Activated naive CD4-positive, alpha-beta T cell treated with Interleukin-2 at 50 U/mL for 16 hours (primary cell): ENCODE measurements at regions not wholly inside any gene's neighbourhood (a gene's known extent, or its start where the extent isn't known, plus 50 kb on each side); places are given as distances from the start of the nearest gene placed in this dataset.
"Not testable (repeated sequence)": the region's sequence is repeated elsewhere in the genome, so short reads cannot be mapped to it uniquely, and the experiment has no call there.

Source experiments
- DNase-seq: peaks from one replicate; pipeline ENCODE4 v3.0.0-alpha.2; 2020

DNA sequence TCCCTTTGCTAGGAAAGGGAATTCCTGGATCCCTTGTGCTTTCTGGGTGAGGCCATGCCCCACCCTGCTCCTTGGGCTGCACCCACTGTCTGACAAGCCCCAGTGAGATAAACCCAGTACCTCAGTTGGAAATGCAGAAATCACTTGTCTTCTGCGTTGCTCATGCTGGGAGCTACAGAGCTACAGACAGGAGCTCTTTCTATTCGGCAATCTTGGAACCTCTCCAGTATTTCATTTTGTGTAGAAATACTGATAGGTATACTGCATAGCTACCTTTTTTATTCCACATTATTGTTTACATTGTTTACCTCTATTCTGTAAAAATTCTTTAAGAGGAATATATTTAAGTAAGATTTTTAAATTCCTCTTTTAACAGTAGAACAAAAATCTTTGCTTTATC, 302.5 kb upstream of the SLITRK5 start:
- no peak for DNase-seq

DNA sequence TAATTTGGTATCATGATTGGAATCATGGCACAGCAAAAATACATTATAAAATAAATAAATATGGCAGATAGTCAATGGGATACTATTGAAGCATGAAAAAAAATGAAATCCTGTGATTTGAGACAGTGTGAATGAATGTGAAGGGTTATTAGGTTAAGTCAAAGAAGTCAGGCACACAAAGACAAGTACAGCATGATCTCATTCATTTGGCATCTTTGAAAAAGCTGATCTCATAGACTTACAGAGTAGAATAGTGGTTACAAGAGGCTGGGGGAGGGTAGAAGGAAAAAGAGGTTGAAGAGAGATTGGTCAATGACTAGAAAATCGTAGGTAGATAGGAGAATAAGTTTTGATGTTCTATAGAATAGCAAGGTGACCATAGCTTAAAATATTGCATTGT, 295.1 kb upstream of the SLITRK5 start:
- no peak for DNase-seq

DNA sequence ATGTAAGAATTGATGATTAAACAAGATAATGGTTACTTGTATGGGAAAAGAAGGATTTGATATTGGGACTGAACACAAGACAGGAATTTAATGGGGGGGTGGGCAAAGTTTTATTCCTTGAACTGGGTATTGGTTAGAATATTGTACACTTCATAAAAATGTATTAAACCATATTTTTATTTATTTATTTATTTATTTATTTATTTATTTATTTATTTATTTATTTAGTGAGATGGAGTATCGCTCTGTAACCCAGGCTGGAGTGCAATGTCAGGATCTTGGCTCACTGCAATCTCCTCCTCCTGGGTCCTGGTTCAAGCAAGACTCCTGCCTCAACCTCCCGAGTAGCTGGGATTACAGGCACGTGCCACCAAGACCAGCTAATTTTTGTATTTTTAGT, 287.1 kb upstream of the SLITRK5 start:
- no peak for DNase-seq

DNA sequence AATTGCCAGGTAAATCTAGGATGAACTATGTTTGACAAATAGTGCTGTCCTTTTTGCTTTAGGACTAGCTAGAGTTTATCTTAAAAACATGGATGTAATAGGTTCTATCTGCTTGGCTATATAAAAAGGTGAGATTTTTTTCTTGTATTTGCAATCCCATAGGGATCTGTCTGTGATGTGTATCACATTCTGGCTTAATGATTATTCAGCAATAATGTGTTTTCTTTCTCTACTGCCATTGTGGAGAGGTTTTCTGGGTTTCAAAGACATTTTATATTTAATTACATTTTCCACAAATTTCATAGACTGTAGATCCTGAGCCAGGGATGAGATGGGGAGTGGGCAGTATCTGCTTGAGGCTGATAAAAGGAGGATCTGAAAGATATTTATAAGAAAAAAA, 277.8 kb upstream of the SLITRK5 start:
- no peak for DNase-seq

DNA sequence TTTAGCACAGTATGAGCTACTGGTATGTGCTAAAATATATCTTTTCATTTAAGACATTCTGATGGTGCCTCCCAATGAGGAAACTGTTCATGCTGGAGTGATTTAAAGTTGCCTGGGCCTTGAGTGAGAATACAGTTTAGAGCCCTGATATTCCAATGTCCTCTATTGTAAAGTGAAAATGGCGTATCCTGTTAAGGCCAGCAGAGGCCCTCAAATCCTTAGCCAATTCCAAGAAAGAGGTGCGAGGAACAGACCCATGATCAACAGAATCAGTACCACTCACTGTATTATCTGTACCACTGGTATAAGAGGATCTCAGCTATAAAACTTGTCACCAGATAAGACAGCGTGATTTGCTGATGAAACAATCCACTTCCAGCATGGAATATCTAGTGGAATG, 273.1 kb upstream of the SLITRK5 start:
- DNase-seq, result no peak

DNA sequence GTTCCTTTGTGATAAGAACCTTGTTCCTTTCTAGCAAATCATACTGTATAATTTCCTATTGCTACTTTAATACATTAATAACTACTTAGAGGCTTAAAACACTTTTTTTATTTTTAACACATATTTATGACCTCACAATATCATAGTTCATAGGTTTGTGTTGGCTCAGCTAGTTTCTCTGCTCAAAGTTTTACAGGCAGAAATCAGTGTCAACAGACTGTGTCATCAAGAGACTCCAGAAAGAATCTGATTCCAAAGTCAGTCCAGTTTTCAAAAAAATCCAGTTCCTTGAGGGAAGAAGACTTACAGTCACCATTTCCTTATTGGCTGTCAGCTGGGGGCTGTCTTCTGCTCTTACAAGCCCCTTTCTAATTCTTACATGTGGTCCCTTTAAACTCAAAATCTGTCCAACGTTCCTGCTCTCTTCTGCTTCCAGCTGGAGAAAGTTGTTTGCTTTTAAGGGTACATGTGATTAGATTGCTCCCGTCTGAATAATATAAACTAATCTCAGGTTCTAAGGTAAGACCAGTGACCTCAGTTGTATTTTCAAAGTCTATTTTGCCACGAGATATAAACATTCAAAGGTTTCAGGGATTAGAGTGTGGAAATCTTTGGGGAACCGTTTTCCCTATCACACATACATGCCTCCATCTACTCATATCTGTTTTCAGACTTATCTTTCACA, 267.3 kb upstream of the SLITRK5 start:
- DNase-seq, result no peak

DNA sequence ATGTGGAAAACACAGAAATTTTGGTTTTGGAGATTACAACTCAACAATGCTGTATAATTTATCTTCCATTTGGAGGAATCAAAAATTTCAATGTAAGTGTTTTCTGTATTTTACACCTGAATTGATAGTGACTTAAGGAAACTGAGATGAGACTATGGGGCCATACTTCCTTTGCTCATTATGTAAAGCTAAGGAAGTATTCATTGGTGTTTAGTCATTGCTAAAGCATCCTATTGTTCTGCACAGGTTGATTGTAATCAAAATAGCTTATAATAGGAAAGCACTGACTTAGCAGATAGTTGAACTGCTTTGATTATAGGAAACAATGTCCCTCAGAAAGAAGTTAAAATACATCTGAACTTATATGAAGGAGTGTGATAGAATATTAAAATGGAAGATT, 244.4 kb upstream of the SLITRK5 start:
- DNase-seq, result no peak

DNA sequence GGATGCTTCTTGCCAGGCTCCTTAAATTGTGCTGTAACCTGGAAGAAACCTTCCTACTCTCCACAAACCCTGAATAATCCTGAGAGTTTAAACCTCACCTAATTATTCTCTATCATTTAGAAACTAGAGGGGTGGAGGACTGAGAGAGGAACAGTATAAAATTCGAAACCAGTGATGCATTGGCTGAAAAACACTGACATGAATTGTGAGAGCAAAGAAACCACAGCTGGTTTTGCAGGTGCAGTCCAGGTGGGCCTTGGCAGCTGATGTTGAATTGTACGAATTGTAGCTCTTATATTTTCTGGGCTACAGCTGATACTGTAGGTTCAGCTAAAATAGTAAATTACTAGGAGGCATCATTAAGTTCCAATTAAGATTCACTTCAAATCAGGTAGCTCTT, 227.0 kb upstream of the SLITRK5 start:
- no peak for DNase-seq

DNA sequence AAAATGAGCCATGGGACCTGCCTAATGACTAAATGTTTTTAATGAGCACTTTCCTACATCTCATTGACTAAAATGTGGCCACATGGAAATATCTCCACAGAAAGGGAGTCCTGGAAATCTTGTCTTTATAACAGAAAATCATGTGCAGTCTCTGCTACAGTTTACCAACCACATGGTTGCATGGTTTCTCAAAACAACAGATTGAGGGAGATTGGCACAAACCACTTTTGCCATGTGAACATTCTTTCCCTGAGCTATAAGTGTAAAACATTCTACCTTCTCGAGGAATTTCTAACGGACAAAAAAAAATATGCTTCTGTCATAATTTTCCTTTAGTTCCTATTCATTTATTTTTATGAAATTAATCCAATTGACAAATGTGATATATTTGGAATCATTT, 218.9 kb upstream of the SLITRK5 start:
- no peak for DNase-seq

DNA sequence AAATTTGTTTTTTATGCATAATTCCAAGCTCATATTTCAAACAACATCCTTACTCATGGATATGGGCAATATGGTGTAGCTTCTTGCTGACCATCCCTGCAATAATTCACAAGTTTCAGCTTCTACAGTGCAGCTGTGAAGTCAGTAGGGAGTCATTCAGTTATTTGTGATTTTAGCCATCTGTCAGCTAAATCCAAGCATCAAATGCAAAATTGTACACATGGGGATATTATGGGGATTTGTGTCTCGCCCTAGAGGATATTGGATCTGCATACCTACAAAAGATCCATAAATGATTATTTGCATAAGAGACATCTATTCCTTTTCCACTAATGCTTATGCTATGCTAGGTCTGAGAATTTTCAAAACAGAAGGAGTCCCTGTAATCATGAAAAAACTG, 217.9 kb upstream of the SLITRK5 start:
- DNase-seq, result no peak

DNA sequence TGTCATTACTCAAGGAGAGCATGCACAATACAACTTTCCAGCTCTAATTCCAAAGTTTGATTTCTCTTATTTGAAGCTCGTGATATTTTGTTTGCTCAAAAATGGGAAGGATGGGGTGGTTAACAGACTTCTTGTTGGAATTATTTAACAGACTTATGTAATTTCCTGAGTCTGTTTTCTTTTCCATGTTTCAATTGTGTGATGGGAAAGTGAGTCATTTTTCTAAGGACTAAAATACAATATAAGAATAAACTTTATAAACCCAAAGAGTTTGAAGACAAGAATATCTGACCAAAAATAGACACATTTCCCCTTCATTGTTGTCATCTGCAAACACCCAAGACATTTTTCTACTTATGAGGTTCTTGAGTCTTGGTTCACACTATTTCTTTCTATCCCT, 211.8 kb upstream of the SLITRK5 start:
- DNase-seq, result no peak

DNA sequence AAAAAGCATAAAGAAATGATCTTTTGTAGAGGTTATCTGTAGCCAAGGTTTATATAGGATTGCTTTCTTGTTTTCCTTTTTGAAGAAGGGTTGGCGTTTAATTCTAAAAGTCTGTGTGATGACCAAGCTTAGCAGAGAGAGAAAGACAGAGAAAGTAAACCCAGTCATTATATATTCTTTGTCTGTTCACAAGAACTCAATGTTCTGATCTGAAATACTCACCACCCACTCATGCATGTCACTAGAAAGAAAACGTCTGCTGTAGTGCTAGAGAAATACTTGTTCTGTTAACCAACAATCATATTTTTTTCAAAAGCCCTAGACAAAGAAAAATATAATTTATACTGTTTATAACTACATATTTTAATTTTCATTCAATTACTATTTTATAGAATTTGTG, 173.7 kb upstream of the SLITRK5 start:
- no peak for DNase-seq

DNA sequence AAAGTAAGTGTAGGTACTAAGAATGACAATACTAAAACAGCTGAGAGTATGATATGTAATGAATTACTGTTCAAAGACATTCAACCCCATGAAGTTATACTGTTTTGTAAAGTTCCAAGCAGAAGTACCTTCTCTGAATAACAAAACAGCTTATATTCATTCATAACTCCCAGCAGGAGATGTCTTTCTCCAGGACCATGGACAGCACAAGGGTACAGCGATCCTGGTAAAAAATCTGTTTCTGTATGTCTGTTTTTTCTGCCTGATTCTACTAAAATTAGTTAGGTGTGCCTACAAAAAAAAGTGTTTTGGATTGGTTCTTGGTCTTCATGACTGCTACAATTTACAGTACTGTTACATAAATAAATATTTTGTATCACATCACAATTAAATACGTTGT, 172.5 kb upstream of the SLITRK5 start:
- DNase-seq, result no peak

DNA sequence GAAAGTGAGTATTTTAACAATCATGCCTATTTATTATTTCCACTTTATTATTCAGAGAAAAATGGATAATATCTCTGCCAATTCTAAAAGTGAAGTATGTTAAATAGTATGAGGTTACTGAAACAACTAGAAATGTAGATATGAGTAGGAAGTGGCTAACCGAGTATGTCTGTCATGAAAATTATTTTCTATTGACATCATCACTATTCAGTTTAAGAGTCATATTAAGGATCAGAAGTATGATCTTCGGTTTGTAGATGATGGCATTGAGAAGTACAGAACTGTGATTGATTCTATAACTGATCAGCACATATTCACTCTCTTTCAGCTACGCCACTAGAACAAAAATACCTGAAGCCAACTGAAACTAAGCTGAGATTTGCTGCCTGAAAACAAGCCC, 146.4 kb upstream of the SLITRK5 start:
- DNase-seq, result no peak

DNA sequence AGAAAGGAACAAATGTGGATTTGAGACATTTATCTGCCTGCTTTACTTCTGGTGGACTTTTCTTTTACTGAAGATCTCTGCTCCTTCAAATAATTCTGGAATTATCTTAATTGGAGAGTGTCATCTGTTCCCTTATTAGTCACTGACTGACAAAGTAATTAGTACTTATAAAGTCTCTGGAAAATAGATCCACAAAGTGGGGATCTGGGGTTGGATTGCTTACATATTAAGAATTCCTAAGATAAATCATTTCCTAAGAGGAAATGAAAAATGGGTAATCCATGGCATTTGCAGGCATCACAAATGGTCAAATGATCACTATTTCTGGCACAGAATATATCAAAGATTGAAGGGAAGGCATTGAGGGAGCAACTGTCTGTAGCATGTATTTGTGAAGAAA, 137.4 kb upstream of the SLITRK5 start:
- DNase-seq, result no peak

DNA sequence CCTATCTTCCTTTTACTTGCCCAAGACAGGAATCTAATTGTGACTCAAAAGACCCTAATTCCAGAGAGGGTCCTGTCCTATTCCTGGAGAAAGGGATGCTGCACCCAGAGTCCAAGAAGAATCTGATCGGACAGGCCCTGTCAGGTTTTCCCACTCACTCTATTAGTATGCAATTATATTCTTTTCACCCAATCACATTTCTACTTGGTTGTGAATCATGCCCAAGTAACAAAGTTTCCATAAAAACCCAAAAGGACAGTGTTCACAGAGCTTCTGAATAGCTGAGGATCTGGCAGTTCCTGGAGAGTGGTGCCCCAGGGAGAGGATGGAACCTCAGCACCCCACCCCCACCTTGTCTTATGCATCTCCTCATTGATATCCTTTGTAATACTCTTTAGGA, 135.3 kb upstream of the SLITRK5 start:
- DNase-seq, result no peak

DNA sequence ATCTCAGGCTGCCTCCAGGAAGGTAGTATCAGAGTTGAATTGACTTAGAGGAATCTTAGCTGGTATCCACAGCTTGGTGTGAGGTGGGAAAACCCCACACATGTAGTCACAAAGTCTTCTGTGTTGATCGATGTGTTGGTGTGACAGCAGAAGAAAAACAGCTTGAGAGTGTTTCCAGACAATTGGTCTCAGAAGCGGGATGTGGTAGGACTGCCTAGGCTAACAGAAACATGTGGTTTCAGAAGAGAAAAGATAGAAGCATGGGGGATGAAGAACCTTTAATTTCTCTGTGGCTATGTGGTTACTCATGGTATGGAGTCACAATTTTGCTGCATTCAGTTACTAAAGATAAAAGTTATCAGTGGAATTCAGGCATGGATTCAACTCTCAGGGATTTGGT, 134.7 kb upstream of the SLITRK5 start:
- DNase-seq, result no peak

DNA sequence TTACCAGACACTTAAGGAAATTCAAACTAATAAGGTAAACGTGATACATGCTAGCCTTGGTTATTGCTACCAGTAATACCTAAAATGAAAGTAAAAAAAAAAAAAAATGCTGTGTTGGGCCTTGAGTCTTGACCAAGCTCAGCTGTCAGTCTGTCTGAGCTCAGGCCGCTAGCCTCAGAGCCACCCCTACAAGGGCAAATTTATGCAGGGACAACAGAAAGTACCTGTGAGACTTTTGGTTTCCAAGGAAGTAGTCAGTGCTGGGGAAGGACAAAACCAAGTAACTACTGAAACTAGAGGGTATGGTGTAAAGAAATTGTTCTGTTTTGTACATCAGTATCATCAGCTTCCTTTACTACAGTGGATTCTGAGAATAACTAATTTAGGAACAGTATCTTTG, 134.3 kb upstream of the SLITRK5 start:
- DNase-seq, result no peak

DNA sequence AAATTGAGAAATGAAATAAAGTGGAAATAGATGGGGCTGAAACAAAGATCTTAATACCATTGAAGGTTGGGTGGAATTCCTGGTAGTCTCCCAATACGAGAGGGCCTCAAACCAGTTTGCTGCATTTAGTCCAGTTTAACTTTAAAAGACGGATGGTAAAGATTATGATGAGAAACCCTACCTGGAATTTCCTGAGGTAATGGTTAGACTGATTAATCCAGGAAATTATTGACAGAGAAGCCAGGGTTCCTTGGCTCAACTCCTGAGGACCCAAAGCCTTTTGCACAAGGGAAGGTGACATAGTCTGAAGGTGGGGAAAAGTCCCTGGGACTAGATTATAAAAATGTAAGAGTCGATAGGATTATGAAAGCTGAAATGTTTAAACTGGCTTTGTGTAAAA, 133.2 kb upstream of the SLITRK5 start:
- DNase-seq, result no peak

DNA sequence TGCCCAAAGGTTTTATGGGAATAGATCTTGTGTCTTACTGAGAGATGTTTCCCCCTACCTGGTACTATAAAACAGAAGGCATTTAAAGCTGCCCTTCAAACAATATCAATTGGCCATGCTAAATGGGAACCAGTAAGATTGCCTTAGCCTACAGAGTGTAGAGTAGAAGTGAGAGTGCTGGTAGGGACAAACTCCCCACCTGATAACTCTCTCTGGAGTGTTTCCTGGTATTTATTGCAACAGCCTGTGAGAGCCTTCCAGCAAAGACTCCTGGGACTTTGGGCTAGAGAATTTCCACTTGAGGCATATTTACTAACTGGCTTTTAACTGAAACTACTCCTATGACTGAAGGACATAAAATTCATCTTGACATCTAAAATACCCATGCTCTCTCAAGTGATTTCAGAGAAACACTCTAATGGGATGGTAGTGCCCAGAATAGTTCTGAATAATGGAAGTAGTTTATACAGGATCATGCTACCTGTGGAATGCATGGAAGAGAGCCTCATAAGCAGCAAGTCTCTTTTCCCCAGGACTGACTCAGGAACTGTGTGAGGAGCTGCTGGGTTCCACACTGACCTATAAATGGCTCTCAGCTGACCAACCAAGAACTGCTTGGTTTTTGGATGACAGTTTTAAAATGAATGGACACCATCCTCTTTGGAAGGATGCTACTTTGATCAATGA, 132.7 kb upstream of the SLITRK5 start:
- no peak for DNase-seq

DNA sequence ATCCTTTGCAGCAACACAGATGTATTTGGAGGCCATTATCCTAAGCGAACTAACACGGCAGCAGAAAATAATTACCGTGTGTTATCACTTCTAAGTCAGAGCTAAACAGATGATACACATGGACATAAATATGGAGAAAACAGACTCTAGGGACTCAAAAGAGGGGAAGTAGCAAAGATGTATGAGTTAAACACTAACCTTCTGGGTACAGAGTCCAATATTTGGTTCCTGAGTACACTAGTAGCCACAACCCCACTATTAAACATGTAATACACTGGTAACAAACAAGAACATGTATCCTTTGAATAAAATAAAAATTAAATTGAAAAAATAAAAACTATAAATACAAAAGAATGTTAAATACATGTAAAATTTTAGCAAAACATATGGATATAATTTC, 118.0 kb upstream of the SLITRK5 start:
- DNase-seq, result no peak

DNA sequence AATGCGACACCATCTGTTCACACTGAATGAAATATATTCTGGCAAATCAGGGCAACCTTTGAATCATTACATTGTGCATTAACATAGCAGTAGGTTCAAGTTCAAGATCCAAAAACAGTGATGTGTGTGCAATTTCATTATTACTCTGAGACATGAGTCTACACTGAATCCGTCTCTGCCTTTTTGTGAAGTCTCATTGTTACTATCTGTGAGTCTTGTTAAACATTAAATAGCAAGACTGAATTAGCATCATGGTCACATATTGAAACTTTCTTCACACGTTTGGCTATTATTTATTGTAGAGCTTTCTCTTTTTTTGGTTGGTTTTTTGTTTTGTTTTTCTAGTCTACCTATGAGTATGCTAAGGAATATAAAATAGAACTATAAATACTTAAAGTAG, 117.1 kb upstream of the SLITRK5 start:
- DNase-seq, result no peak

DNA sequence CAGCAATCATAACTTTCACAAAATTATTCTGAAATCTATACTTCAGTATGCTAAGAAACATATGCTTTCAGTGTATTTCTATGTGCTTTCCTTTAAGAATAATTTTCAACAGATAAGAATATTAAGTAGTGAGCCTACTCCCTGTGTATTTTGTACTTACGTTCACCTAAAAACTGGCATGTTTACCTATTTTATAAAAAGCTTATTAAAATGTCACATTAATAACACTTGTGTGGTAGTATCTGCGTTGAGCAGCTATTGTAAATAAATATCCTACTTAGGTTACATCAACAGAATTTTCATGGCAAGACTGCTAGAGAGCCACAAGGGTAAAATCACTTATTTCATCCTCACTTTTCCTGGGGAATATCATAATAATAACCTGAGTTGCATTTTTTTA, 113.4 kb upstream of the SLITRK5 start:
- no peak for DNase-seq

DNA sequence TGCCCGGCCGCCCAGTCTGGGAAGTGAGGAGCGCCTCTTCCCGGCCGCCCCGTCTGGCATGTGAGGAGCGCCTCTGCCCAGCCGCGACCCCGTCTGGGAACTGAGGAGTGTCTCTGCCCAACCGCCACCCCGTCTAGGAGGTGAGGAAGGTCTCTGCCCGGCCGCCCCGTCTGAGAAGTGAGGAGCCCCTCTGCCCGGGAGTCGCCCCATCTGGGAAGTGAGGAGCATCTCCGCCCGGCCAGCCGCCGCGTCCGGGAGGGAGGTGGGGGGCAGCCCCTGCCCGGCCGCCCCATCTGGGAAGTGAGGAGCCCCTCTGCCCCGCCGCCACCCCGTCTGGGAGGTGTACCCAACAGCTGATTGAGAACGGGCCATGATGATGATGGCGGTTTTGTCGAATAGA, 109.6 kb upstream of the SLITRK5 start:
- not testable (repeated sequence) for DNase-seq

DNA sequence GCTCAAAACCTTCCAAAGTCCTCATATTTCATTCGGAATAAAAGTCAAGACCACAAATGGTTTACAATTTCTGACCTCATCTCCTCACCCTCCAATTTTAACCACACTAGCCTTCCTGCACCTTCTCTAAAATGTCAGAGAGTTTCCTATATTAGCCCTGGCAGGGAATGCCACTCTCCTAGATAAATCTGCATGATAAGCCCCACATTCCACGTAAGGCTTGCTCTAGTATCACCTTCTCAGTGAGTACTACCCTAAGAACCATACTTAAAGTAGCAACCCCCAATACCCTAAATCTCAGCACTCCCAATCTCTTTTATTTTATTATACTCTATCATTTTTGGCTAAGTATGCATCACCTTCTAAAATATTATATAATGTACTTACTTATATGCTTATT, 100.5 kb upstream of the SLITRK5 start:
- no peak for DNase-seq
